Suprapubic skin (tissue), 4 donors: ENCODE measurements at regions not wholly inside any gene's neighbourhood (a gene's known extent, or its start where the extent isn't known, plus 50 kb on each side); places are given as distances from the start of the nearest gene placed in this dataset.

Experiments
- POLR2A ChIP-seq, 2 donors: fragments of 450-650 bp; IDR thresholded peaks; one replicate each; pipeline ENCODE4 v1.6.1; 2017; ENCODE audit warnings: antibody characterized with exemption in 2 of 2, mild to moderate bottlenecking in 2 of 2, moderate library complexity in 2 of 2
- POLR2AphosphoS5 ChIP-seq, 3 donors: sonication (generic); formaldehyde crosslinking; IDR thresholded peaks; one replicate each; pipeline ENCODE4 v1.6.1; 2017; ENCODE audit warnings: antibody characterized with exemption in 3 of 3
- TF ChIP-seq, protein P1 (sequence below), 2 donors: fragments of 200-600 bp in 1 of 2; fragments of 450-650 bp in 1 of 2; sonication (generic) in 1 of 2; IDR thresholded peaks; one replicate each; pipeline ENCODE4 v1.5.1; 2016 to 2019; ENCODE audit warnings: antibody characterized with exemption in 2 of 2, mild to moderate bottlenecking in 1 of 2, moderate library complexity in 1 of 2

DNA sequence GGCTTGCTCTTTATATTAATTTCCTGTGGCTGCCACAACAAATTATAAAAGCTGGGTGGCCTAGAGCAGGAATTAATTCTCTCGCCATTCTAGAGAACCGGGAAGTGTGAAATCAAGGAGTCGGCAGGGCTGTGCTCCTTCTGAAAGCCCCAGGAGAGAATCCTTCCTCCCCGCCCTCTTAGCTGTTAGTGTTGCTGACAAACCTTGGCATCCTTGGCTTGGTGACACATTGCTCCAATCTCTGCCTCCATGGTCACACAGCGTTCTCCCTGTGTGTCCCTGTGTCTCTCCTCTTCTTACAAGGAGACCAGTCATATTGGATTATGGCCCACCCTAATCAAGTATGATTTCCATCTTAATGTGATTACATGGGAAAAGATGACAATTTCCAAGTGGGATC, 55.9 kb upstream of the NEURL1B start:
- TF ChIP-seq, protein P1, sequence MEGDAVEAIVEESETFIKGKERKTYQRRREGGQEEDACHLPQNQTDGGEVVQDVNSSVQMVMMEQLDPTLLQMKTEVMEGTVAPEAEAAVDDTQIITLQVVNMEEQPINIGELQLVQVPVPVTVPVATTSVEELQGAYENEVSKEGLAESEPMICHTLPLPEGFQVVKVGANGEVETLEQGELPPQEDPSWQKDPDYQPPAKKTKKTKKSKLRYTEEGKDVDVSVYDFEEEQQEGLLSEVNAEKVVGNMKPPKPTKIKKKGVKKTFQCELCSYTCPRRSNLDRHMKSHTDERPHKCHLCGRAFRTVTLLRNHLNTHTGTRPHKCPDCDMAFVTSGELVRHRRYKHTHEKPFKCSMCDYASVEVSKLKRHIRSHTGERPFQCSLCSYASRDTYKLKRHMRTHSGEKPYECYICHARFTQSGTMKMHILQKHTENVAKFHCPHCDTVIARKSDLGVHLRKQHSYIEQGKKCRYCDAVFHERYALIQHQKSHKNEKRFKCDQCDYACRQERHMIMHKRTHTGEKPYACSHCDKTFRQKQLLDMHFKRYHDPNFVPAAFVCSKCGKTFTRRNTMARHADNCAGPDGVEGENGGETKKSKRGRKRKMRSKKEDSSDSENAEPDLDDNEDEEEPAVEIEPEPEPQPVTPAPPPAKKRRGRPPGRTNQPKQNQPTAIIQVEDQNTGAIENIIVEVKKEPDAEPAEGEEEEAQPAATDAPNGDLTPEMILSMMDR (IDR thresholded peaks at IDR 0.05) = no peak
- no peak for TF ChIP-seq POLR2A (IDR thresholded peaks at IDR 0.05)
- no peak for TF ChIP-seq POLR2AphosphoS5 (IDR thresholded peaks at IDR 0.05)
